ENCODE measurements at regions not wholly inside any gene's neighbourhood (a gene's known extent, or its start where the extent isn't known, plus 50 kb on each side); places are given as distances from the start of the nearest gene placed in this dataset.

GRCh38 chr6:85368631-85369030, 81.3 kb upstream of the NT5E start:
- POLR2A ChIA-PET (ENCODE audit: unreplicated experiment) = no interaction called here
- Histone ChIP-seq H4K91ac (ENCODE audit: insufficient read depth, low read depth, low read length) (no peak overlapping the region), H2AK5ac (ENCODE audit: low read depth, low read length) (no peak overlapping the region), H3K14ac (replicated peaks; ENCODE audit: low read depth, low read length) (no peak overlapping the region), H2BK15ac (ENCODE audit: low read depth, low read length) (no peak overlapping the region), H3K4me3 (ENCODE audit: insufficient read depth, low read depth, low read length) (no peak overlapping the region), H3K9me1 (ENCODE audit: insufficient read depth, low read length) (no peaks in the 10 kb centered on the region), H3K79me1 (ENCODE audit: low read depth in 1 of 2, low read length in 2 of 2) (no peaks in the 10 kb centered on the region), H3K9ac (ENCODE audit: low read depth, low read length) (no peak overlapping the region), H2BK20ac (ENCODE audit: low read depth, low read length) (no peak overlapping the region), H3K4ac (ENCODE audit: low read depth, low read length) (no peak overlapping the region), H3K56ac (ENCODE audit: extremely low read depth, insufficient read depth, low read length) (no peak overlapping the region), H3K36me3 (ENCODE audit: control insufficient read depth, insufficient read depth, low read length) (no peaks in the 10 kb centered on the region), H2AK9ac (replicated peaks; ENCODE audit: low read depth, low read length, poor library complexity) (no peak overlapping the region), H3K4me2 (ENCODE audit: low read depth, low read length) (no peak overlapping the region), H3K18ac (ENCODE audit: low read depth, low read length) (no peak overlapping the region), H2AFZ (replicated peaks; ENCODE audit: low read length, poor library complexity) (no peak overlapping the region), H4K8ac (ENCODE audit: low read depth in 2 of 2, low read length in 2 of 2) (no peak overlapping the region), H2BK5ac (ENCODE audit: low read depth, low read length, poor library complexity, severe bottlenecking) (no peak overlapping the region), H3K27ac (ENCODE audit: insufficient read depth, low read length) (no peak overlapping the region), H3K9me3 (ENCODE audit: control insufficient read depth, insufficient read depth, low read length) (no peaks in the 10 kb centered on the region), H3K27me3 (ENCODE audit: control insufficient read depth, insufficient read depth, low read length) (no peaks in the 10 kb centered on the region), H3K23ac (ENCODE audit: low read depth, low read length) (no peak overlapping the region), H4K5ac (ENCODE audit: low read depth, low read length) (no peak overlapping the region), H3K4me1 (ENCODE audit: control insufficient read depth, insufficient read depth, low read length) (peaks cover 3% of the 10 kb centered on the region; the same call in 1 of the 2 replicates), H4K20me1 (ENCODE audit: insufficient read depth, low read length) (no peaks in the 10 kb centered on the region), H2BK120ac (ENCODE audit: low read depth, low read length) (no peak overlapping the region)
- dilution Hi-C loops (cut with HindIII; ENCODE audit: low sequenced_read_pairs, unreplicated experiment) (no loop called here), in situ Hi-C loops (cut with MboI; ENCODE audit: low sequenced_read_pairs) (no loop called here), intact Hi-C loops (cut with micrococcal nuclease) (no loop called here)
- TF ChIP-seq CEBPB (IDR thresholded peaks at IDR 0.05; ENCODE audit: low read depth, low read length) (no peak), ELK1 (IDR thresholded peaks at IDR 0.05; ENCODE audit: borderline replicate concordance, low read depth, low read length) (no peak), BHLHE40 (IDR thresholded peaks at IDR 0.05; ENCODE audit: low read depth, low read length) (no peak), MAFK (IDR thresholded peaks at IDR 0.05; ENCODE audit: low read depth, low read length) (no peak), MAZ (IDR thresholded peaks at IDR 0.05; ENCODE audit: borderline replicate concordance, low read depth, low read length) (no peak), NFE2L2 (IDR thresholded peaks at IDR 0.05; ENCODE audit: low read depth, low read length) (no peak), RAD21 (IDR thresholded peaks at IDR 0.05; ENCODE audit: low read length) (no peak)
- no CpG with 5 or more reads among the region's 5 CpGs for WGBS, 2 experiments (ENCODE audit: extremely low coverage in 2 of 2, insufficient read length in 1 of 2)
- ATAC-seq (ENCODE audit: low read depth) (no peak), DNase-seq (no peak)
- CTCF ChIA-PET = no interaction called here
- BruUV-seq (replicated peaks) = no TSS peak

Data from IMR-90 (cell line).